GM10266 (cell line): ENCODE measurements at regions not wholly inside any gene's neighbourhood (a gene's known extent, or its start where the extent isn't known, plus 50 kb on each side); places are given as distances from the start of the nearest gene placed in this dataset.

ENCODE experiments used
- DNase-seq: peaks from one replicate; pipeline ENCODE4 v3.0.0; 2012; ENCODE audit errors: extremely low spot score
- TF ChIP-seq, protein P1 (sequence below): IDR thresholded peaks from 2 replicates; pipeline ENCODE4 v1.5.1; 2012; ENCODE audit warnings: mild to moderate bottlenecking, low read depth; ENCODE audit not compliant: control insufficient read depth, insufficient read depth; ENCODE audit errors: missing control alignments

DNA sequence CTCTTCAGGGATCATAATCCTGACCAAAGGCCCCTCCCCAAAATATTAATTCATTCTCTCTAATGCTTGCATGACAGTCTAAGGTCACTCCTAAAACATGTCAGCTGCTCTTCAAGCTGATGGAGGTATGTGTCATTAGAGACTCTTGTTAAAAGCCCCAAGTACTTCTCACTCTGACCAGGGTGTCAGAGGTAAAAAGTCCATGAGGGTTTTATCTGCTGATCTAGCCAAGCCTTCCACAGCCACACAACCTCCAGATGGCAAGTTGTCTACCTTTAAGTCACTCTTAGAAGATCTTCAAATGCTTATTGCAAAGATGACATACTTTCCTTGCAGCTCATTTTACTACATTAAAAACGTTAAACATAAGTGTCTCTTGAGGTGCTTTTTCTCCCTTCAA, 83.6 kb upstream of the ETAA1 start:
- TF ChIP-seq, protein P1, sequence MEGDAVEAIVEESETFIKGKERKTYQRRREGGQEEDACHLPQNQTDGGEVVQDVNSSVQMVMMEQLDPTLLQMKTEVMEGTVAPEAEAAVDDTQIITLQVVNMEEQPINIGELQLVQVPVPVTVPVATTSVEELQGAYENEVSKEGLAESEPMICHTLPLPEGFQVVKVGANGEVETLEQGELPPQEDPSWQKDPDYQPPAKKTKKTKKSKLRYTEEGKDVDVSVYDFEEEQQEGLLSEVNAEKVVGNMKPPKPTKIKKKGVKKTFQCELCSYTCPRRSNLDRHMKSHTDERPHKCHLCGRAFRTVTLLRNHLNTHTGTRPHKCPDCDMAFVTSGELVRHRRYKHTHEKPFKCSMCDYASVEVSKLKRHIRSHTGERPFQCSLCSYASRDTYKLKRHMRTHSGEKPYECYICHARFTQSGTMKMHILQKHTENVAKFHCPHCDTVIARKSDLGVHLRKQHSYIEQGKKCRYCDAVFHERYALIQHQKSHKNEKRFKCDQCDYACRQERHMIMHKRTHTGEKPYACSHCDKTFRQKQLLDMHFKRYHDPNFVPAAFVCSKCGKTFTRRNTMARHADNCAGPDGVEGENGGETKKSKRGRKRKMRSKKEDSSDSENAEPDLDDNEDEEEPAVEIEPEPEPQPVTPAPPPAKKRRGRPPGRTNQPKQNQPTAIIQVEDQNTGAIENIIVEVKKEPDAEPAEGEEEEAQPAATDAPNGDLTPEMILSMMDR, result no peak
- DNase-seq, result no peak

DNA sequence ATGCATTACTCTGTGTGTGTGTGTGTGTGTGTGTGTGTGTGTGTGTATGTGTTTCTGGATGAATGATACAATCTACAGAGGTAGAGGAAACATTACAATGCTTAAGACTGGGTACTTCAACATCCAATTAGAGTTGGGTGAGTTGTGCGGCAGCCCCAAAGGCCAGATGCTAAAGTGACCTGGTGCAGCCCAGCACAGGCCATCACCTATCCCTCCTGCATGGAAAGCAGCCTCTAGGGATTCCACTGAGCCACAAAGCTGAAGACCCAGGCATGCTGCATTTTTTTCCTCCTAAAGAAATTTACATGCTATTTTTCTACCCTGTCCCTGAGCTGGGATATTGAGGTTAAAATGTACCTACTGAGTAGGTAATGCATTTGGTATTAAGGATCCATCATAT, 79.1 kb upstream of the ETAA1 start:
- no peak for DNase-seq
- TF ChIP-seq, protein P1, result no peak

DNA sequence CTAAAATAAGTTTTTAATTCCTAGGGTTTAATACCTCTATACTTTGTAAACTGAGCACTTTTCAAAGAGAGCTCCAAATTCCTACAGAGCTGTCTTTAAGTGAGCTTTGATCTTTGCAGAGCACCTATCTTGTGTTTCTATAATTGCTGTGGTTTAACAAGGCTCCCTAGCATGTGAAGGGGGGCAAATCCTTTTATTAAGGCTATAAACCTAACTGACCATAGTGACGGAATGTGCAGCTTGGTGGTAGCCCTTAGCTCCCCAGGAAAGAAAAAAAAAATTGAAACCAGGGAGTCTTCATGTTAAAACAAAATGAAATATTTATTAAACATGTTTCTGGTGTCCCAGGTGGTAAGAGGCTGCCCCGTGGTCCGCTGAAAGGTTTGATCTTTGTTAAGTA, 78.6 kb upstream of the ETAA1 start:
- TF ChIP-seq, protein P1, result no peak
- no peak for DNase-seq

DNA sequence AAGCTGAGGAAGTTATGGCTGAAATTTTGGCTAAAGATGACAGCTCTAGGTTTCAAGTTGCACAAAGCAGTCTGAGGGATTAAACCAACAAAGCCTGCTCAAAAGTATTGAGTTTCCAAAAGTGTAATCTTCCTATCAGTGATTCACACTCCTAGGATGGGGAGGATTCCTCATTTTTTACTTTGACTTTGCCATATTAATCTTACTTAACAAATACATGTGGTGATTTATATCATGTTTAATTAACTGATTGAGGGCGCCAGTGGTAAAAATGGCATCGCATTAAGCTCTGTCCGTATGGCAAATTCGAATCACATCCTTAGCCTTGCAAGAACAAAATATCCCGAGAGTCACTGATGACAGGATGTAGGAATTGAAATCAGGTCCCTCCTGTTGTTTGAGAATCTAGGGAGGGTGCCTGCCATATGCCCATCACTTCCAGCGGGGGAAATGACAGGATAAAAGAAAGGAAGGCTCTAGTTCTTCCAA, 78.1 kb upstream of the ETAA1 start:
- TF ChIP-seq, protein P1, result no peak
- DNase-seq, result no peak

DNA sequence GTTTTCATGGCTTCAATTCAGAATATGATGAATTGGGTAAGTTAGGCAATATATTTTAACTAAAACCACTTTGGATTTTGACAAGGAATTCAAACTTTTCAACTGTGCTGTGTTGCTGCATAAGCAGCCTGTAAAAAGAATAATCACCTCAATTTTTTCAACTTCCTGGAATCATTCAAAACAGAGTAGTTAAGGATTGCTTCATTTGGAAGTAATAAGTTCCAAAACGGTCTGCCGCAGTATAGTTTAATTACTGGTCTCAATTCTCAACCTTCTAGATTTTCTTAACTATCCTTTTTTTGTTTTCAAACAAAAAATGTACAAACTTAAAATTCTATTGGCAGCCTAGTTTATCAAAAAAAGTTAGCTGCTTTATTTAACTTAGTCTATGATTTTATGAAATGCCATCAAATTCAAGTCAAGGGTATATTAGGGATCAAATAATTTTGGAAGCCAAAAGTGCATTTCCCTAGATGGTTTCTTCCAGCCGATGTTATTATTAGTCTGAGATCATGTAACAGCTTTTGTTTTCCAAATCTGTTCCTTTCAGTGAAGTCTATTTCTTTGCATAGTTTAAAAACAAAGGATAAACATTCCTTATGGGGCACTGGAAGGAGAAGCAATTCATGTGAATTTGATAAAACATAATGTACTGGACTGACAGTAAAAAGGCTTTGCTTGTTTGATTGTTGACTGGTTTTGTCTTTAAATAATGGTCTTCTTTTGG, 76.1 kb upstream of the ETAA1 start:
- TF ChIP-seq, protein P1, result no peak
- DNase-seq, result no peak

DNA sequence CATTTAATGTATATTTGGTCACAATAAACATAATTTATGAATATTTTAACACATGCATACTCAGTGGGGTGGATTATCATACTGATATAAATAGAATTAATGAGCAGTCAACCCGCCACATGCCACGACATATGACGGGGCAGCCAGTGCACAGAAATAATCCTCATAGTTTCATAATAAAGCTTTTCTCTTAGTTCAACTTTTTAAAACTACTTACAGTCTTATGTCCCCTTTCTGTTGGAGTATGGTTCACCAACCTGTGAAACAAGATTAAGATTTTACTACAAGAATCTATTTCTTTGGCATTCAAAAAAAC, 75.6 kb upstream of the ETAA1 start:
- TF ChIP-seq, protein P1, result no peak
- DNase-seq, result no peak

DNA sequence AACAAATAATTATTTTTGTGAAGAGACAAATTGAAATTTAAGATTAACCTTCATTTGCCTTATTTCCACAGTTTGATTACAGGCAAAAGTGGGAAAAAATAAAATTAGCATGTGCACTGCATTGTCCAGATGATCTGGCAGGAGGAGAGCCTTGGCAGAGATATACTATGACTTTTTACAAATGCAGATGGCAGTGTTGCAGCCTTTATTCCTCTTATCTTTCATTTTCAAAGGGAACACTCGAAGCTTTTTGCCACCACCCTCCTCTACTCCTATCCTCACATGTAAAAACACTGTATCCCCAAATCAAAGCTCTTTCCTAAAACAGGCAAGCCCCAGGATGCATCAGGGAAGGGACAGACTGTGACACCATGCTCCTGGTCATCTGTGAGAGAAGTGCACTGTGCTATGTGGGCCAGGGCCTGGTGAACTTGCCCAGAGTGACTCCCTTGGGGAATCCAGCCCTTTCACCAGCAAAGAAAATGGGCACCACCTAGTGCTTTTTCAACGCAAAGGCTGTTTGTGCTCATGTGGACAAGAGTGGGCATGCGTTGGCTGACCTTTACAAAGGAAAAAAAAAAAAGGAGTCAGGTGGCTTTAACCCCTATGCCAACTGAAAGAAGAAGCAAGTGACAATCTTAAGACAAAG, 74.7 kb upstream of the ETAA1 start:
- DNase-seq, result no peak
- TF ChIP-seq, protein P1, result no peak
